ENCODE measurements at regions not wholly inside any gene's neighbourhood (a gene's known extent, or its start where the extent isn't known, plus 50 kb on each side); places are given as distances from the start of the nearest gene placed in this dataset.
A peak's percentile ranks its signal among the peaks of the same experiment; 100 is the strongest.

DNA sequence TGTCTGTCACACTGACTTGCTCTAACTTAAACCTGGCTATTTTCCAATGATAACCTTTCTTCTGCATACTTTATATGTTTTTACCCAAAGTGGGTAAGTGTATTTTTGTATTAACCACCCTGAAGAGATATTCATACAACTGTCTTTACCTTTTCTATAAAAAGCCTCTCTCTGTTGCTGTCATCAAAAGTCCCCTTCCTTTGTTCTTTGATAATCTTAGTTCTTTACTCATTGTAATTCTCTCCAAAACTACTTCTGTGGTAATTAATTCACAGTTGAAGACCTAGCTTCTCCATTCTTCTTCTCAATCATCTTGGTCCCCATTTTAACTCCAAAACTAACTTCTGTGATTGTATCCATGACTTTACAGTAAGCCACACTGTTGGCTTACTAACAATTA lies 479.7 kb upstream of the MGAT4C start:
- Histone ChIP-seq H3K9me3 (ENCODE audit: low read depth) (no peaks in the 10 kb centered on the region), H3K27ac (no peak overlapping the region), H3K36me3 (ENCODE audit: low read depth) (no peaks in the 10 kb centered on the region), H3K9me2 (ENCODE audit: insufficient read depth) (no peaks in the 10 kb centered on the region; the same call in 1 of the 2 replicates), H3K4me3 (no peak overlapping the region), H3K4me2 (ENCODE audit: unreplicated experiment) (no peak overlapping the region), H3K9ac (no peak overlapping the region), H3F3A (ENCODE audit: insufficient read depth) (no peaks in the 10 kb centered on the region), H4K20me1 (ENCODE audit: insufficient read depth) (no peaks in the 10 kb centered on the region), H3K4me1 (ENCODE audit: insufficient read depth) (no peaks in the 10 kb centered on the region), H3K27me3 (replicated peaks; ENCODE audit: insufficient read depth) (no peaks in the 10 kb centered on the region), H3K79me2 (ENCODE audit: insufficient read depth) (no peaks in the 10 kb centered on the region), H2AFZ (no peak overlapping the region)
- TF ChIP-seq EZH2phosphoT487 (IDR thresholded peaks at IDR 0.05; ENCODE audit: insufficient read depth, low read depth) (no peak), EZH2 (IDR thresholded peaks at IDR 0.05; ENCODE audit: insufficient read depth, poor library complexity, severe bottlenecking) (no peak)
- in situ Hi-C loops (cut with MboI) = no loop called here
- no peak for DNase-seq

DNA sequence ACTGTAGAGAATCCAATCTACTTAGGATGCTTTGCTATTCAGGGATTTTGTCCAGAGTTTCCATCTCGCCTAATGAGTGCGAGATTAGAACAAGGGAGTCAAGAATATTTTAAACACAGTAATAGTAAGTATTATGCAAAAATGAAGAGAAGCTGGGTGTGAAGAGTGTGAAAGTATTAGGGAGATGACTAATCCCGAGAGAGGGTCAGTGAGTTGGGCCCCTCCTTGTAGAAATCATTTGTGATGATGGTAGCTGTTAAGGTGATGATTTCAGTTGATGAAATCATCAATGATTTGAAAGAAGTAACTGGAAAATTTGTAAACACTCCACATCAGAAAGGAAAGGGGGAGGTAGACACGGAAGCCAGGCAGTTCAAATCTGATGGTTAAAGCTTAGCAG lies 478.9 kb upstream of the MGAT4C start:
- Histone ChIP-seq H2AFZ (no peak overlapping the region), H3K27ac (no peak overlapping the region), H3K9ac (no peak overlapping the region), H3K4me3 (no peak overlapping the region), H3K4me2 (ENCODE audit: unreplicated experiment) (no peak overlapping the region), H3K4me1 (ENCODE audit: insufficient read depth) (no peaks in the 10 kb centered on the region), H3K36me3 (ENCODE audit: low read depth) (no peaks in the 10 kb centered on the region), H3K9me3 (ENCODE audit: low read depth) (no peaks in the 10 kb centered on the region), H3K79me2 (ENCODE audit: insufficient read depth) (no peaks in the 10 kb centered on the region), H3K27me3 (replicated peaks; ENCODE audit: insufficient read depth) (no peaks in the 10 kb centered on the region), H3K9me2 (ENCODE audit: insufficient read depth) (no peaks in the 10 kb centered on the region), H3F3A (ENCODE audit: insufficient read depth) (no peaks in the 10 kb centered on the region), H4K20me1 (ENCODE audit: insufficient read depth) (no peaks in the 10 kb centered on the region)
- in situ Hi-C loops (cut with MboI) = no loop called here
- no peak for DNase-seq
- 72 to 82% methylated on average over 4 of the region's 4 CpGs for WGBS, 2 experiments (ENCODE audit: low coverage in 1 of 2, low lambda C conversion rate in 2 of 2, missing lambda C conversion rate in 2 of 2)
- TF ChIP-seq EZH2 (IDR thresholded peaks at IDR 0.05; ENCODE audit: insufficient read depth, poor library complexity, severe bottlenecking) (no peak), EZH2phosphoT487 (IDR thresholded peaks at IDR 0.05; ENCODE audit: insufficient read depth, low read depth) (no peak)

DNA sequence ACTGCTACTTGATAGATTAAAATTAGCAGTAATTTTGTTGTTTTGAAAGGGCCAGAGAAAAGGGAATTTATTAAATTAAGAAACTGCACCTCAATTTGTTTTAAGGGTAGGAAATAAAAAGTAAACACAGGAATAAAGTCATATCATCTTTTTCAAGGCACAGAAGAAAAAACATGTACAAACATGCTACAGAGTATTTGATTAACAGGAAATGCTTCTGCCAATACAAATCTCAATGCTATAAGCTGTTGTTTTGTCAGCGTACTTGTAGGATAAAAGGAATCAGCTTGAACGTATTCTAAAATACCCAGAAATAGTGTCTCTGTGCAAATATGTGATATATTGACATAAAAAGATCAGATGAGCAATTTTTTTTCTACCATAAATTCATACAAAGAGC lies 474.0 kb upstream of the MGAT4C start:
- Histone ChIP-seq H3K9me2 (ENCODE audit: insufficient read depth) (no peaks in the 10 kb centered on the region), H3K27me3 (replicated peaks; ENCODE audit: insufficient read depth) (no peaks in the 10 kb centered on the region), H3K79me2 (ENCODE audit: insufficient read depth) (no peaks in the 10 kb centered on the region), H3F3A (ENCODE audit: insufficient read depth) (no peaks in the 10 kb centered on the region), H3K27ac (no peak overlapping the region), H4K20me1 (ENCODE audit: insufficient read depth) (no peaks in the 10 kb centered on the region), H2AFZ (peak overlapping the region; percentile 19; the same call in 1 of the 2 replicates), H3K36me3 (ENCODE audit: low read depth) (no peaks in the 10 kb centered on the region), H3K4me2 (ENCODE audit: unreplicated experiment) (no peak overlapping the region), H3K9me3 (ENCODE audit: low read depth) (no peaks in the 10 kb centered on the region), H3K4me3 (no peak overlapping the region), H3K4me1 (ENCODE audit: insufficient read depth) (peaks cover 9% of the 10 kb centered on the region), H3K9ac (no peak overlapping the region)
- no peak for TF ChIP-seq EZH2phosphoT487 (IDR thresholded peaks at IDR 0.05; ENCODE audit: insufficient read depth, low read depth)
- 79 to 95% methylated on average over 2 of the region's 2 CpGs for WGBS, 2 experiments (ENCODE audit: low coverage in 1 of 2, low lambda C conversion rate in 2 of 2, missing lambda C conversion rate in 2 of 2)
- DNase-seq = no peak
- in situ Hi-C loops (cut with MboI) = no loop called here

DNA sequence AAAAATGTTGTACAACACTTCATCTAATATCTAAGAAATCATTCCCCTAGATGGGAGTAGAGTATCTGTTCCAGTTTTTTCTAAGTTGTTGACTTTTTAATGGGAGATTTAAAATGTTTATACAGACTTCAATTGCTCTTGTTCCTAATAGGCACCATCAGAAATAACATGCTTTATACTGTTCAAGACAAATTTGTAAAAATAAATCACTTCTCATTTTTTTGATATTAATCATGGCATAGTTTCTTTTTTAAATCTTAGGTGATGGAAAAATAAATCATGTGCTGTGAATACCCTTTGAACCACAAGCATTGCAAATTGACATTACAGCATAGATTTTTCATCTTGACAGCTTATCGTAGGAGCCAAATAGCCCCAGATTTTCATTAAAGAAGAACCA lies 473.5 kb upstream of the MGAT4C start:
- Histone ChIP-seq H4K20me1 (ENCODE audit: insufficient read depth) (no peaks in the 10 kb centered on the region), H3K27me3 (replicated peaks; ENCODE audit: insufficient read depth) (no peaks in the 10 kb centered on the region), H3K4me2 (ENCODE audit: unreplicated experiment) (no peak overlapping the region), H3K4me1 (ENCODE audit: insufficient read depth) (peaks cover 14% of the 10 kb centered on the region), H3K27ac (no peak overlapping the region), H3F3A (ENCODE audit: insufficient read depth) (peaks cover 4% of the 10 kb centered on the region; the same call in 1 of the 2 replicates), H3K4me3 (no peak overlapping the region), H3K9ac (no peak overlapping the region), H3K9me3 (ENCODE audit: low read depth) (no peaks in the 10 kb centered on the region), H2AFZ (peak overlapping the region; percentile 19; the same call in 1 of the 2 replicates), H3K36me3 (ENCODE audit: low read depth) (no peaks in the 10 kb centered on the region), H3K79me2 (ENCODE audit: insufficient read depth) (no peaks in the 10 kb centered on the region), H3K9me2 (ENCODE audit: insufficient read depth) (no peaks in the 10 kb centered on the region)
- no peak for TF ChIP-seq EZH2 (IDR thresholded peaks at IDR 0.05; ENCODE audit: insufficient read depth, poor library complexity, severe bottlenecking)
- DNase-seq = no peak
- 84 to 88% methylated on average over 1 of the region's 1 CpG for WGBS, 2 experiments (ENCODE audit: low coverage in 1 of 2, low lambda C conversion rate in 2 of 2, missing lambda C conversion rate in 2 of 2)
- in situ Hi-C loops (cut with MboI) = no loop called here

DNA sequence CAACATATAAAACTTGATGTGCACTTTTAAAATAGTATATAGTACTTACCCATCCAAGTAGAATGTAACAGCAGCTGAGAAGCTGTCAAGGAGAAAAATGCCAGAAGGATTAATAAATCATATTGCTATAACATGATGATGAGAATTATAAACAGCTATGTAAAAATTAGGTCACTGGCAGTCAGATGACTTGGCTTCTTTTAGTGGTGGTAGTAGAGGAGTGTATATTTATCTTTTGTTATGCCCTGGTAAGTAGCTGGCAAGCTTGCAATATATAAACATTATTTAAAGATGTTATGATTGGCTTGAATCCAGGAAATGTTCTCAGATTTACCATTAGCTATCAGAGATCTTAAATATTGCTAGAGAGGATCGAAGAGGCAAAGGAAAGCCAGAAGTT lies 471.0 kb upstream of the MGAT4C start:
- in situ Hi-C loops (cut with MboI) = no loop called here
- Histone ChIP-seq H3K4me3 (no peak overlapping the region), H3F3A (ENCODE audit: insufficient read depth) (peaks cover 9% of the 10 kb centered on the region; the same call in 1 of the 2 replicates), H2AFZ (no peak overlapping the region), H3K27me3 (replicated peaks; ENCODE audit: insufficient read depth) (no peaks in the 10 kb centered on the region), H3K9ac (no peak overlapping the region), H3K4me1 (ENCODE audit: insufficient read depth) (peaks cover 20% of the 10 kb centered on the region), H3K4me2 (ENCODE audit: unreplicated experiment) (peak overlapping the region; percentile 3), H4K20me1 (ENCODE audit: insufficient read depth) (no peaks in the 10 kb centered on the region), H3K9me3 (ENCODE audit: low read depth) (no peaks in the 10 kb centered on the region), H3K79me2 (ENCODE audit: insufficient read depth) (no peaks in the 10 kb centered on the region), H3K27ac (no peak overlapping the region), H3K9me2 (ENCODE audit: insufficient read depth) (no peaks in the 10 kb centered on the region), H3K36me3 (ENCODE audit: low read depth) (no peaks in the 10 kb centered on the region)
- peak; percentile 34 for DNase-seq
- WGBS, 2 experiments (ENCODE audit: low coverage in 1 of 2, low lambda C conversion rate in 2 of 2, missing lambda C conversion rate in 2 of 2) = 56 to 59% methylated on average over 1 of the region's 1 CpG
- no peak for TF ChIP-seq EZH2phosphoT487 (IDR thresholded peaks at IDR 0.05; ENCODE audit: insufficient read depth, low read depth)
- TF ChIP-seq EZH2 (IDR thresholded peaks at IDR 0.05; ENCODE audit: insufficient read depth, poor library complexity, severe bottlenecking) = no peak
